Suprapubic skin (tissue), 4 donors: ENCODE measurements at regions not wholly inside any gene's neighbourhood (a gene's known extent, or its start where the extent isn't known, plus 50 kb on each side); places are given as distances from the start of the nearest gene placed in this dataset.

ENCODE experiments used
- DNase-seq, 2 donors: peaks; one replicate each; pipeline ENCODE4 v3.0.0-alpha.2; 2019; ENCODE audit warnings: low spot score in 2 of 2
- H3K27ac ChIP-seq: fragments of 200-600 bp; sonication (generic); one replicate; pipeline ENCODE4 v1.5.1; 2019
- H3K27me3 ChIP-seq: fragments of 200-600 bp; sonication (generic); one replicate; pipeline ENCODE4 v1.5.1; 2019
- H3K36me3 ChIP-seq: fragments of 200-600 bp; sonication (generic); one replicate; pipeline ENCODE4 v1.5.1; 2019
- H3K4me1 ChIP-seq: fragments of 200-600 bp; sonication (generic); one replicate; pipeline ENCODE4 v1.5.1; 2019
- H3K4me3 ChIP-seq: fragments of 200-600 bp; sonication (generic); one replicate; pipeline ENCODE4 v1.5.1; 2019; ENCODE audit warnings: mild to moderate bottlenecking
- H3K9me3 ChIP-seq: fragments of 200-600 bp; sonication (generic); one replicate; pipeline ENCODE4 v1.5.1; 2019
- EP300 ChIP-seq: sonication (generic); formaldehyde crosslinking; IDR thresholded peaks from one replicate; pipeline ENCODE4 v1.6.1; 2017; ENCODE audit warnings: antibody characterized with exemption
- POLR2A ChIP-seq, 2 donors: fragments of 450-650 bp; IDR thresholded peaks; one replicate each; pipeline ENCODE4 v1.6.1; 2017; ENCODE audit warnings: antibody characterized with exemption in 2 of 2, mild to moderate bottlenecking in 2 of 2, moderate library complexity in 2 of 2
- POLR2AphosphoS5 ChIP-seq, 3 donors: sonication (generic); formaldehyde crosslinking; IDR thresholded peaks; one replicate each; pipeline ENCODE4 v1.6.1; 2017; ENCODE audit warnings: antibody characterized with exemption in 3 of 3
- WGBS: methylation state at CpG from one replicate; pipeline ENCODE4 v1.1.5; 2018; 5-methylcytosine and 5-hydroxymethylcytosine counted together
- TF ChIP-seq, protein P1 (sequence below), 2 donors: fragments of 200-600 bp in 1 of 2; fragments of 450-650 bp in 1 of 2; sonication (generic) in 1 of 2; IDR thresholded peaks; one replicate each; pipeline ENCODE4 v1.5.1; 2016 to 2019; ENCODE audit warnings: antibody characterized with exemption in 2 of 2, mild to moderate bottlenecking in 1 of 2, moderate library complexity in 1 of 2

DNA sequence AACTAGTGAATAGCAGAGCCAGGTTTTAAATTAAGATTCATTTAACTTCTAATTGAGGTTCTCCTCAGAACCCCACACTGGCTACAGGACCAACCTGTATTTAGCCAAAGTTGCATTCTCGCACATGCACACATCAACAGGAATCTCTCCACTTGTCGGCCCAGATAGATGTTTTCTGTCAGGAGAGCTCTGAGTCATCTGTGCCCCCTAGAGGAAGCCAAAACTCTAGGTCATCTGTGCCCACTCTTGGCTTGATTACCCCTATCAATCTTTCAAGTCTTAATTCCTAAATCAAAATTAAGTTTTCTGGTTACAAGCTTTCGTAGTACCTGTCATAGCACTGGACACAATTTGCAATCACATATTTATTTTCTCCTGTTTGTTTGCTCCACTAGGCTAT is 104.9 kb upstream of the EOMES start:
- WGBS: 59% methylated on average over 3 of the region's 3 CpGs
- H3K4me3 ChIP-seq: no peak overlapping the region

DNA sequence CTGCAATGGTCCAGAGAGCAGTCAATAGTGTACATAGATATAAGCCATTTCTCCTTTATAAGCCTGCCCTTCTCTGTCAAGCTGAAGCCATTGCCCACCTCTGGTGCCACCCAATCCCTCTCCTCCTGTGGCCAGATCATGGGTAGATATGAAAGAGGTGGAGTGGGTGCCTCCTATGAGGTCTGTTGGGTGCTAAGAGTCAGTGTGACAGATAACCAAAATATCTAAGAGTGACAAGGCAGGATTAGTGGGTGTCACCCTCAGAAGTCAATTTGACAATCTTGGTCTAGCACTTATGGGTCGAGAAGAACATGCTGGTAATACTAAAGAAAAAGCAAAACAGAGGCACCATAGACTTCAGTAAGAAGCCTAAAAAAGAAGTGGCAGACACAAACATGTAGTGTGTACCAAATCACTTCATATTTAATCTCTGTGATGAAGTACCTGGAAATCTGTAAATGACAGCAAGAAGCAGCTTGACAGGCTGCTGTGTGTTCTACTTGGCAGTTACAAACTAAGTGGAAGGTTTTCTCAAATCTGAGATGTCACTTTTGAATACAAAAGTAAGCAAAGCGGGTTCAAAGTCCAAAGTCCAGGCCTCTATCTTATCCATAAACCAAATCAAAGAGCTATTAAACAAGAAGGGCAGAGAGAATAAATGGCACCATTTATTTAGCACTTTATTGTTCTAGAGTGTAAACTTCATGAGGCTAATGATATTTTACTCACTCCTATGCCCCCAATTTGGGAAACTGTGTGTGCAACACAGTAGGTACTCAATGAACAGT is 118.9 kb upstream of the EOMES start:
- DNase-seq: no peak
- TF ChIP-seq POLR2A (IDR thresholded peaks at IDR 0.05) (no peak), EP300 (no peak), POLR2AphosphoS5 (IDR thresholded peaks at IDR 0.05) (no peak)
- TF ChIP-seq, protein P1, sequence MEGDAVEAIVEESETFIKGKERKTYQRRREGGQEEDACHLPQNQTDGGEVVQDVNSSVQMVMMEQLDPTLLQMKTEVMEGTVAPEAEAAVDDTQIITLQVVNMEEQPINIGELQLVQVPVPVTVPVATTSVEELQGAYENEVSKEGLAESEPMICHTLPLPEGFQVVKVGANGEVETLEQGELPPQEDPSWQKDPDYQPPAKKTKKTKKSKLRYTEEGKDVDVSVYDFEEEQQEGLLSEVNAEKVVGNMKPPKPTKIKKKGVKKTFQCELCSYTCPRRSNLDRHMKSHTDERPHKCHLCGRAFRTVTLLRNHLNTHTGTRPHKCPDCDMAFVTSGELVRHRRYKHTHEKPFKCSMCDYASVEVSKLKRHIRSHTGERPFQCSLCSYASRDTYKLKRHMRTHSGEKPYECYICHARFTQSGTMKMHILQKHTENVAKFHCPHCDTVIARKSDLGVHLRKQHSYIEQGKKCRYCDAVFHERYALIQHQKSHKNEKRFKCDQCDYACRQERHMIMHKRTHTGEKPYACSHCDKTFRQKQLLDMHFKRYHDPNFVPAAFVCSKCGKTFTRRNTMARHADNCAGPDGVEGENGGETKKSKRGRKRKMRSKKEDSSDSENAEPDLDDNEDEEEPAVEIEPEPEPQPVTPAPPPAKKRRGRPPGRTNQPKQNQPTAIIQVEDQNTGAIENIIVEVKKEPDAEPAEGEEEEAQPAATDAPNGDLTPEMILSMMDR (IDR thresholded peaks at IDR 0.05): no peak
- 65% methylated on average over 2 of the region's 2 CpGs for WGBS

More for the DNA sequence above, 104.9 kb upstream of the EOMES start:
- no peak for DNase-seq
- no peaks in the 10 kb centered on the region for H3K27me3 ChIP-seq
- no peaks in the 10 kb centered on the region for H3K36me3 ChIP-seq
- H3K27ac ChIP-seq: no peak overlapping the region
- no peak for TF ChIP-seq POLR2AphosphoS5 (IDR thresholded peaks at IDR 0.05)
- no peak for TF ChIP-seq EP300
- no peak for TF ChIP-seq POLR2A (IDR thresholded peaks at IDR 0.05)
- TF ChIP-seq, protein P1 (IDR thresholded peaks at IDR 0.05): no peak
- no peaks in the 10 kb centered on the region for H3K4me1 ChIP-seq
- H3K9me3 ChIP-seq: no peaks in the 10 kb centered on the region

DNA sequence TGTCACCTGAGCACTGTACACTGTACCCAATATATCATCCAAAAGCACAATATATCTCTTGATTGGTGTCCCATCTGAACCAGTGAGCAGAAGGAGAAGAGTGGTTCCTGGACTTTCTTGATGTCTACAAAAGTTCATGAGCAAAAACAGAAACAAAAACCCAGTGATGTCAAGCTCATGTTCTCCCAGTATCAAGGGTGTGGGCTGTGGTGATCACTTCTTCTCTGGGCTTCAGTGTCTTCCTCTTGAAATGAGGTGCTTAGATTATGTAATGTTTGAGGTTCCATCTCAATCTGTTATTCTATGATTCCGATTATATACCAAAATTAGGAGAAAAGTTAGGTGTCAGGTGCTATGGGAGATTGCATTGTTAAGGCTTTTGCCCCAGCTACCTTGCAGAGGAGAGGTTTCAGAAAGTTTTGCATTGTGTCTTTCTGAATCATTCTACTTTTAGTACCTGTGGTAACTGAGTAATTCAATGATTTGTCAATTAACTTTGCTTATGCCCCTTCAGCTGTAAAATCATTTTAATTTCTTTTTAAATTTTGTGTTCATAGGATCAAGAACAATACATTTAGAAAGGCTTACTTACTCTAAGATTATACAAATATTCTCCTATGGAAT is 122.0 kb upstream of the EOMES start:
- Histone ChIP-seq H3K9me3 (no peaks in the 10 kb centered on the region), H3K27me3 (no peaks in the 10 kb centered on the region)
- TF ChIP-seq POLR2AphosphoS5 (IDR thresholded peaks at IDR 0.05): no peak
- TF ChIP-seq, protein P1 (IDR thresholded peaks at IDR 0.05): no peak
- TF ChIP-seq EP300: no peak

More for the DNA sequence above, 118.9 kb upstream of the EOMES start:
- Histone ChIP-seq H3K4me3 (no peak overlapping the region), H3K4me1 (no peaks in the 10 kb centered on the region), H3K9me3 (no peaks in the 10 kb centered on the region), H3K27ac (no peak overlapping the region), H3K27me3 (no peaks in the 10 kb centered on the region), H3K36me3 (no peaks in the 10 kb centered on the region)

DNA sequence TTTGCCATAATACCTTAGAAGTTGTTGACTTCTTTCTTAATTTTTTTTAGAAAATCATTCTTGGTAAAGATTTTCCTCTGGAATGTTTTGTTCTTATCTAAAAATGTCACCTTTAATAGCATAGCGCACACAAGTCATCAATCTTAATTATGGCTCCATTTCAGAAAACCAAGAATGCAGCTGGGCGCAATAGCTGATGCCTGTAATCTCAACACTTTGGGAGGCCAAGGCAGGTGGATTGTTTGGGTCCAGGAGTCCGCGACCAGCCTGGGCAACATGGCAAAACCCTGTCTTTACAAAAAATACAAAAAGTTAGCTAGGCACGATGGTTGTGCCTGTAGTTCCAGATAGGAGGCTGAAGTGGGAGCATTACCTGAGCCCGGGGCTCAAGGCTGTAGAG is 125.6 kb upstream of the EOMES start:
- Histone ChIP-seq H3K4me1 (no peaks in the 10 kb centered on the region), H3K4me3 (no peak overlapping the region), H3K36me3 (no peaks in the 10 kb centered on the region), H3K9me3 (no peaks in the 10 kb centered on the region), H3K27me3 (no peaks in the 10 kb centered on the region), H3K27ac (no peak overlapping the region)
- TF ChIP-seq, protein P1 (IDR thresholded peaks at IDR 0.05): no peak
- 66% methylated on average over 6 of the region's 6 CpGs for WGBS
- no peak for DNase-seq

More for the DNA sequence above, 122.0 kb upstream of the EOMES start:
- no peak overlapping the region for H3K4me3 ChIP-seq
- no peaks in the 10 kb centered on the region for H3K36me3 ChIP-seq
- H3K27ac ChIP-seq: no peak overlapping the region
- no peaks in the 10 kb centered on the region for H3K4me1 ChIP-seq
- DNase-seq: no peak
- 94% methylated on average over 1 of the region's 1 CpG for WGBS

DNA sequence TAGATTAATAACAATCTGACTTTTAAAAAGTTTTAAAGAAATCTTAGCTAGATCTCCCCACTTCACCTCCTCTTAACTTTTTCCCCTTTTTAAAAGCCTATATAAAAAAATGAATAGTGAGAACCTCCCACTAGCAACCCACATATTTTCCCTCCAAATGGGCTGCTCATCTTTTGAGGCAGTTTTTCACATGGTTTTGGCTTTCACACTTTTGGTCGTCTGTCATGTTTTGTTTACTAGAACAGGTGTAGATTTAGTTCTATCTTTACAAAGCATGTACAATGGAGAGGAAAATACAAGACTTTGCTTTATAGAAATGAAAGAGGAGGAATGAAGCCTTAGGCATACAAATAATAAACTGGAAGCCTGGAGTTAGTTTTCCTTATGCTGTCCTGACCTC is 126.7 kb upstream of the EOMES start:
- no peaks in the 10 kb centered on the region for H3K4me1 ChIP-seq
- peaks cover 4% of the 10 kb centered on the region for H3K9me3 ChIP-seq
- WGBS: 70% methylated on average over 1 of the region's 1 CpG
- H3K27ac ChIP-seq: no peak overlapping the region
- TF ChIP-seq POLR2A (IDR thresholded peaks at IDR 0.05) (no peak), EP300 (no peak), POLR2AphosphoS5 (IDR thresholded peaks at IDR 0.05) (no peak)
- TF ChIP-seq, protein P1 (IDR thresholded peaks at IDR 0.05): no peak
- no peak for DNase-seq
- H3K4me3 ChIP-seq: no peak overlapping the region
- H3K36me3 ChIP-seq: no peaks in the 10 kb centered on the region
- no peaks in the 10 kb centered on the region for H3K27me3 ChIP-seq
